ENCODE measurements at regions not wholly inside any gene's neighbourhood (a gene's known extent, or its start where the extent isn't known, plus 50 kb on each side); places are given as distances from the start of the nearest gene placed in this dataset.

DNA sequence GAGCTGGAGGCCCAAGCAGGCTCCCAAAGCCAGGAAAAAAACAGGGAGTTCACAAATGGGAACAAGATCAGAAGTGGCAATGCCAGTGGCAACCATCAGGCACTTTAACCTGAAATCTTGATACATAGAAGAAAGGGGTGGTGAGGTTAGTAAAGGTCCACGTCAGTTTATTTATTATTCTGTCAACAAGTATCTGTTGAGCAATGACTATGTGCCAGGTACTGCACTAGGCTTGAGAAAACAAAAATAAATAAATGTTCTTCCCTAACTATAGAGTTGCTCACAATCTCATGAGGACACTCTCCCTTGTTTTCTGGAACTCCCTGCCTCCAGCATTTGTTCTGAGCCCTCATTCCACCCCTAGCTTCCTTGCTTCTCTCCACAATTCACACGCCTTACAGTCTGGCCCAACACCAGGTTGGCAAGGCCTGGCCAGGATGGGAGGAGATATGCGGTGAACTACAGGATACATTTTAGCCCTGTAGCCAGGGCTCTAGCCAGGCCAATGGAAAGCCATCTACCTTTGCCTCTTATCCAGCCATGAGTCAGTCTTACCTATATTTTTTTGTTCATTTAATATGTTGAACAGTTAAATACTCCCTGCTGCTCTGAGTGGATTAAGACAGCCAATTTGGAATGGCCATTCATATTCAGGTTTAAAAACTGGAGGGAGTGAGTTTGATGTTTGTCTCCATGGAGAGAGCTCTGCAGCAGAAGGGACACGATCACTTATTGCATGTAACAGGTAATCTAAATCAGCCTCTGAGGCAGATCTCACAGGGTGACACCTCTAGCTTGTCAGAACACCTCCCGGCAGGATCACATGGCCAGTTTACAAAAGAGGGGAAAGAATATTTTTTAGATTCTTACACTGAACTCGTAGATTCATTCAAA, 161.9 kb upstream of the ATP11B start:
- TF ChIP-seq CTCF (conservative IDR thresholded peaks at IDR 0.05; ENCODE audit: low read length) = no peak
- no peak for TF ChIP-seq EZH2phosphoT487 (IDR thresholded peaks at IDR 0.05; ENCODE audit: borderline replicate concordance, low read depth, low read length)
